Fibroblast of gingiva (primary cell): ENCODE measurements at regions not wholly inside any gene's neighbourhood (a gene's known extent, or its start where the extent isn't known, plus 50 kb on each side); places are given as distances from the start of the nearest gene placed in this dataset.

Source experiments
- DNase-seq: peaks from one replicate; pipeline ENCODE4 v3.0.0-alpha.2; 2011; ENCODE audit warnings: low read depth

GRCh38 chr6:41429506-41430504, 94.4 kb downstream of the NCR2 start:
- no peak for DNase-seq

DNA sequence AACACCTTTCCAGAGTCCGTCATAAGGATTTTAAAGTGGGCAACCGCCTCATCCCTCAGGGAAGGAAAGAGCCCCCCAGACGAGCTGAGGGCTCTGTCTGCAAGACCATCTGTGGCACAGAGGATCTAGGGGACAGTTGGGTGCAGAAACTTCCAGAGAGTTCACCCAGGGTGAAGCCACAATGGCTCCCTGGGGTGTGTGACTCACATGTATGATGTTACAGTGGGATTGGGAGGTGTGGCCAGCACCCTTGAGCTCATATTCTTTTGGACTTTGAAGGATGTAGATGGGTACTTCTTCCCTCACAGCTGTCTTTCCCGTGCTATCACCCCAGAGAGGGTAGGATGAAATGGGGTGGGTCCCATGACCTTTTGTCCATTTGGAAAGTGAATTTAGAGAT, 95.5 kb downstream of the NCR2 start:
- peak; percentile 55 for DNase-seq

DNA sequence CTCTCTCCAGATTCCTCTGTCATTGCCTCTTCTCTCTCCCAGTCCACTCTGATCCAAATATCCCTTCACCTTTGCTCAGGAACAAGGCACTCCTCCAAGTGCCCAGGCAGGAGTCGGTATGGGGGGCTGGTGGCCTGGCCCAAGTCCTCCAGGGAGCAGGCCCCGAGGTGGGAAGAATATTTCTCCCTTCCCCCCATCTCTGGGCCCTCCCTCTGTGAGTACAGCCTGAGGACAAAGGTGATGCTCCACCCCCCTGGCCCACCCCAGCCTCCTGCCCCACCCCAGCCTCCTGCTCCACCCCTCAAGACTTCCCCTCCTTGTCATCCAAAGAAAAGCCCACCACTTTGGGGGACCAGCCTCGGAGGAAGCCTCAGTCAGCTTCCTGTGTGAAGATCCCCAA, 96.9 kb downstream of the NCR2 start:
- no peak for DNase-seq

GRCh38 chr6:41434803-41435481, 99.5 kb downstream of the NCR2 start:
- no peak for DNase-seq

DNA sequence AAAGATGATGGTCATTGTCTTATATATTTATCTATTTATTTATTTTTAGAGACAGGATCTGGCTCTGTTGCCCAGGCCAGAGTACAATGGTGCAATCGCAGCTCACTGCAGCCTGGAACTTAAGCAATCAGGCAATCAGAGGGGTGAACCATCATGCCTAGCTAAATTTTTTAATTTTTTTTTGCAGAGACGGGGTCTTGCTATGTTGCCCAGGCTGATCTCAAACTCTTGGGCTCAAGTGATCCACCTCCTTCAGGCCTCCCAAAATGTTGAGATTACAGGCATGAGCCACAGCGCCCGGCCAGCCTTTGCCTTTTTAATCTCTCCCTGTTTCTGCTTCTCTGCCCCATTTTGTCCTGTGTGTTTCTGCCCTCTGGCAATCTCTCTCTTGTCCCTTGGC, 102.2 kb downstream of the NCR2 start:
- no peak for DNase-seq

GRCh38 chr6:41438746-41439145, 103.3 kb downstream of the NCR2 start:
- no peak for DNase-seq

DNA sequence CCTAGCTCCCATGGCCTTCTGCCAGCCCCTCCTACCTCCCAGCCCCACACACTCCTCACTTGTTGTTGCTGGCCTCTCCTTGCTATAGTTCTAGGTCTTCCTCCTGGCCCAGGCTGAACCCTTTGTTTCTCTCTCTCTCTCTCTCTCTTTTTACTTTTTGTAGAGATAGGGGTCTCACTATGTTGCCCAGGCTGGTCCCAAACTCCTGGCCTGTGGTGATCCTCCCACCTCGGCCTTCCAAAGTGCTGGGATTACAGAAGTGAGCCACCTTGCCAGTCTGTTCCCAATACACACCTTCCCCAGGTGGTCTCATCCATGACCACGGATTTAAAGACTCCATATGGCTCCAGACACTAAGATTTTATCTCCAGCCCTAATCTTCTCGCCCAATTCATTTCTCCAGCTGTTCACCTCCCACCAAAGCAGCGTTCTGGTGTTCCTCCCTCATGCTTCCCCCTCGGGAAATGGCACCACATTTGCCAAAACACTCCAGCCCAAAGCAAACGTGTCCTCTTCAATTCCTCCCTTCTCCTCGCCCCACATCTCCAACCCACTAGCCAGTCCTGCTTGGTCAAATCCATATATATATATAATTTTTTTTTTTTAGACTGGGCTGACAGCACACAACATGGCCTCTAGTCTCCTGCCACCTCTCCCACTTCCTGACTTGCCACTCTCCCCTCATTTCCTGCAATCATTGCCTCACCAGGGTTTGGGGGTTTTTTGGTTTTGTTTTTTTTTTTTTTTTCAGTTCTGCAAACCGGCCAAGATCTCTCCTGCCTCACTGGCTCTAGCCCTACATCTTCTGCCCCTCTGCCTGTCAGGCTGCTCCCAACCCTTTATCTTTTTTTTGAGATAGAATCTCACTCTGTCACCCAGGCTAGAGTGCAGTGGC, 104.4 kb downstream of the NCR2 start:
- no peak for DNase-seq

GRCh38 chr6:41440958-41441357, 105.2 kb upstream of the FOXP4 start:
- DNase-seq = no peak

GRCh38 chr6:41441598-41442351, 104.4 kb upstream of the FOXP4 start:
- no peak for DNase-seq

DNA sequence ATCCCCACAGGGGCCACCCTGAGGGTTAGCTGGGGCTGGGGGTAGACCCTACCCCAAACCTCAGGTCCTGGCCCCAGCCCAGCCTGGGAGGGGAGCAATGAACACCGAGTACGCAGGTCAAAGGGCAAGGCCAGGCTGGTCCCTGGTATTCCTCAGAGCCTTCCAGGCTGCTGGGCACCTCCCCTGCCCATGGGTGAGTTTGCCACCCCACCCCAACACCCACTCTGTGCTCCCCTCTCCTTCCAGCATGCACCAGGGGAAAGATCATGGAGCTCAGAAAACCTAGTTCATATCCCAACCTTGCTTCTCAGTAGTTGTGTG, 103.9 kb upstream of the FOXP4 start:
- no peak for DNase-seq

GRCh38 chr6:41442800-41443501, 103.2 kb upstream of the FOXP4 start:
- DNase-seq = no peak

DNA sequence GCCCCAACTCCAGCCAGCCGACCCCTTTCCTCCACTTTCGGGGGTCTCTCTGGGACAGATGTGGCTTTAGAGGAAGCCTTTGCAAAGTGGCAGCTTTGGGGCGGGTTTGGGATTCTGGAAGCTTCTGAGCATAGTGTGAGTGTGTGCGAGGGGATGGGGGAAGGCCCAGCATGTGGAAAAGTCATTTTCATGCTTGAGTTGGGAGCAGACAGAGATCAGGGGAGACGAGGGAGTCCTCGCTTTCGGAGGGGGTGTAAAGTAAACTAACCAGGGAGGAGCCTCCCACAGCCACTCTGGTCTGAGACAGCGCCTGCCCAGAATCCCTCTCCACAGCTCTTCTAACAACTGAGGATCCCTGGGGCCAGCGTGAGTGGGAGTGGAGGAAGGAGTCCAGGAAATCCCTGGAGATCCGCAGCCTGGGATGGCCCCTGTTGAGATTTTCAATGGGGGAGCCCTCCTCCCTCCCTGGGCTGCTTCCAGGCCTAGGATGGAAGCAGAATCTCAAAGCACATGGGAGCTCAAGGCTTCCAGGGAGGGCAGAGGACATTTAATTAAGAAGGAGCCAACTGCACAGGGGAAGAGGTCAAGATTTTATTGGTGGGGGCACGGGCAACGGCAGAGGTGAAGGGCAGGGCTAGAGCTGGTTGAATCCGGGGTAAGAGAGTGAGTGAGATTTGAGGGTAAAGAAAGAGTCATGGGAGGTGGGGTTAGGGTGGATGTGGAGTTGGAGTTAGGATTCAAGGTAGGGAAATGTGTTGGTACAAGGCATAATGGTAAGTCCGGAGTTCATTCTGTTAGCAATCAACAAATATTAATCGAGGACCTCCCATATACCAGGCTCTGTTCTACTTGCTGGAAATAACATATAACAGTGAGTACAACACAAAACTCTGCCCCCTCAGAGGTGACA, 102.3 kb upstream of the FOXP4 start:
- no peak for DNase-seq

GRCh38 chr6:41445261-41445660, 100.9 kb upstream of the FOXP4 start:
- no peak for DNase-seq

- no peak for DNase-seq
Observed at GRCh38 chr6:41446132-41446531, 100.0 kb upstream of the FOXP4 start.

DNA sequence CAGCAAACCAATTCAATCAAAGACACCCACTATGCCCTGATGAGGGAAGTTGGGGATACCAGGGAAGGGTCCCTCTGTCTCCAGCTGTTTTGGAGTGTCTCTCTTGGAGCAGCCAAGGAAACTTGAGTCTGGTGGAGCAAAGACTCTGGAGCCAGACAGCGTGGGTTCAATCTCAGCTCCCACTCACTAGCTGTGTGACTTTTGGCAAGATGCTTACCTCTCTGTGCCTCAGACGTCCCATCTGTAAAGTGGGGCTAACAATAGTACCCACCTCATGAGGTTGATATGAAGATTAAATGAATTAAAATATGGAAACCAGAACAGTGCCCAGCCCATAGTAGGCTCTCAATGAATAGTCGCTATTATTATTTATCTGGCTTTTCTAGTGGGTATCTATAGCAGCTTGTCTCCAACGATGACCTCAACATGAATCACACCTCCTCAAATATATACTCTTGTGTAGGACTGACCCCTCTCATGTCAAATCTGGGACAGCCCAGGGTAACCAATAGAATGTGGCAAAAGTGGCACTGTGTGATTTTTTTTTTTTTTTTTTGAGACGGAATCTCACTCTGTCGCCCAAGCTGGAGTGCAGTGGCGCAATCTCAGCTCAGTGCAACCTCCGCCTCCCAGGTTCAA, 99.2 kb upstream of the FOXP4 start:
- DNase-seq = no peak

GRCh38 chr6:41448256-41448655, 97.9 kb upstream of the FOXP4 start:
- DNase-seq = no peak

DNA sequence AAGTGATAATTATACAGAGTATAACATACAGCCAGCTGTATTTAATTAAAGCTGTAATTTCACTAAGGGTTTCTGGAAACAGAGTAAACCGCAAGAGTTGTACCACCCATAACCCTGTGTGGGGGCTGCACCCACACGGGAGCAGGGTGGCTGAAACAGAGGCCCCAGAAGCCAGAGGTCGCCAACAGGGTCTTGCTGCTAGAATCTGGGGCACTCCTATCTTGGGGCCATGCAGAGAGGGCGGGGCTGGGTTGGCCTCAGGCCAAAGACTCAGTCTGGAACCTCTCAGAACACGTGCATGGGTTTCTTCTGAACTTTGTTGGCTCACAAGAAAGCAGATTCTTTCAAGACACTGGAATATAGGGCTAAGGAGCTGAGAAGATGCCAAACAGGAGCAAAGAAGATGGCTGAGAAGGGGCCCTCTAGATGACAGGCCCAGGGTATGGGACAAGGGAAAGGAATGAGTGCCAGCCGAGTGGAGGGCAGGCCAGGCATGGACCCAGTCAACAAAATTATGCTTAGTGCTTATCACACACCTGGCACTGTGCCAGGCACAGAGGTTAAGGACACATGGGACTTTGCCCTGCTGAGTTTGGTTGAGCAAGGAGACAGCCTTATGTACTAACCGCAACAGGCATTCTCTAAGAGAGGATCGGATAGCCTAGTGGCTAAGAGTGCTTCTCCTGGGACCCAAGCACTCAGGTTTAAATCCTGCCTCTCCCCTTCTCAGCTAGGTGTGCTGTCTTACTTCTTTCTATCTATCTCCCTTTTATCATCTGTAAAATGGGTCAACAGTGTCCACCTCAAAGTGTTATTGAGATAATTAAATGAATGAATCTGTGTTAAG, 96.6 kb upstream of the FOXP4 start:
- DNase-seq = peak; percentile 42

DNA sequence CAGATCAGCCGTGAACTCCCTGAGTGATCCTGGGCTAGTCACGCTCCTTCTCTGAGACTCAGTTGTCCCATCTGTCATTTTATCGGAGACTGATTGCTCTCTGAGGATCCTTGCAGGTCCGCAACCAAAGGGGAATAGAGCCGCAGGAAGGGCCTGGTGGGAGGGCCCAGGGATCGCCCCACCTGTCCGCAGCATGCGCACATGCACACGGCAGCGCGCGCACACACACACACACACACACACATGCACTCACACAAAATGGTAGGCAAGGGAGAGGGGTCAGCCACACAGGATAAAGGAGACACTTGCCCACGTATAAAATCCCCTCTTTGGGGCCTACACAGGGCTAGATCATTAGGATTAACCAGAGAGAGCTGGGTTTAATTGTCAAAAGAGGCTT, 95.6 kb upstream of the FOXP4 start:
- DNase-seq = no peak

- DNase-seq = no peak
Observed at GRCh38 chr6:41451039-41451438, 95.1 kb upstream of the FOXP4 start.
